Caco-2 (cell line): ENCODE measurements at regions not wholly inside any gene's neighbourhood (a gene's known extent, or its start where the extent isn't known, plus 50 kb on each side); places are given as distances from the start of the nearest gene placed in this dataset.

ENCODE experiments used
- BruUV-seq: library from RNA; stranded (reverse); fragments of 400-500 nt; replicated peaks from 2 replicates; lab custom pipeline; 2021; lab: Mats Ljungman, UMichigan
- CTCF ChIA-PET: fragments of 300-600 bp; sonication (Branson Sonifier 250); formaldehyde crosslinking; loops from one replicate; lab custom pipeline; 2022; ENCODE audit warnings: antibody characterized with exemption; lab: Charles Lee
- POLR2A ChIA-PET: fragments of 300-600 bp; sonication (Branson Sonifier 250); formaldehyde crosslinking; loops from one replicate; lab custom pipeline; 2022; ENCODE audit warnings: antibody characterized with exemption; lab: Charles Lee
- DNase-seq, 2 experiments: peaks; one replicate each; pipeline versions ENCODE4 v3.0.0 to v3.0.0-alpha.2; 2020 to 2022
- H3K27me3 ChIP-seq: replicated peaks from 2 replicates; pipeline ENCODE4 v1.6.0; 2011; ENCODE audit warnings: low read length; ENCODE audit not compliant: control insufficient read depth, insufficient read depth
- H3K36me3 ChIP-seq: 2 replicates; pipeline ENCODE4 v1.5.1; 2011; ENCODE audit warnings: low read length; ENCODE audit not compliant: control insufficient read depth, insufficient read depth
- H3K4me1 ChIP-seq: fragments of 250-450 bp; sonication (Bioruptor Pico); 2 replicates; pipeline ENCODE4 v1.5.1; 2020; ENCODE audit warnings: mild to moderate bottlenecking
- H3K4me3 ChIP-seq: 2 replicates; pipeline ENCODE4 v1.5.1; 2011; ENCODE audit warnings: low read depth, mild to moderate bottlenecking, control low read depth, low read length
- H3K9me3 ChIP-seq: fragments of 250-450 bp; sonication (Bioruptor Pico); 2 replicates; pipeline ENCODE4 v1.5.1; 2020; ENCODE audit warnings: mild to moderate bottlenecking, moderate library complexity
- H3K27ac Mint-ChIP-seq: one replicate; pipeline ENCODE4 v1.8.0; 2022; ENCODE audit warnings: mixed read lengths; ENCODE audit not compliant: unreplicated experiment
- H3K27me3 Mint-ChIP-seq: one replicate; pipeline ENCODE4 v1.8.0; 2022; ENCODE audit warnings: mixed read lengths; ENCODE audit not compliant: insufficient read depth, unreplicated experiment
- H3K36me3 Mint-ChIP-seq: one replicate; pipeline ENCODE4 v1.8.0; 2022; ENCODE audit warnings: mild to moderate bottlenecking, mixed read lengths; ENCODE audit not compliant: insufficient read depth, unreplicated experiment
- H3K4me1 Mint-ChIP-seq: one replicate; pipeline ENCODE4 v1.8.0; 2022; ENCODE audit warnings: low read depth, mixed read lengths; ENCODE audit not compliant: unreplicated experiment
- H3K4me3 Mint-ChIP-seq: one replicate; pipeline ENCODE4 v1.8.0; 2022; ENCODE audit warnings: mild to moderate bottlenecking, moderate library complexity, mixed read lengths; ENCODE audit not compliant: unreplicated experiment
- H3K9me3 Mint-ChIP-seq: one replicate; pipeline ENCODE4 v1.8.0; 2022; ENCODE audit warnings: mixed read lengths; ENCODE audit not compliant: unreplicated experiment
- CTCF ChIP-seq, 2 experiments: fragments of 200-600 bp in 1 of 2; IDR thresholded peaks; 1 replicate in 1 of 2; 2 replicates in 1 of 2; pipeline versions ENCODE4 v1.5.1 to v1.8.0; 2011 to 2022; ENCODE audit warnings: antibody characterized with exemption in 1 of 2, control low read depth in 1 of 2, inconsistent platforms in 1 of 2, low read depth in 1 of 2, low read length in 1 of 2, mild to moderate bottlenecking in 1 of 2, moderate library complexity in 1 of 2; ENCODE audit not compliant: insufficient read depth in 1 of 2, severe bottlenecking in 1 of 2, unreplicated experiment in 1 of 2
- intact Hi-C: fragments of 100-400 bp; cut with micrococcal nuclease; formaldehyde crosslinking; loops from one replicate; pipeline ENCODE4 v1.10.0; 2022; ENCODE audit not compliant: unreplicated experiment

GRCh38 chr9:3750321-3750720 lies 224.5 kb upstream of the RFX3 start:
- TF ChIP-seq CTCF (IDR thresholded peaks at IDR 0.05; ENCODE audit: insufficient read depth in 1 of 2, low read depth in 1 of 2, low read length in 1 of 2, severe bottlenecking in 1 of 2, unreplicated experiment in 1 of 2), result no peak
- peaks cover 7% of the 10 kb centered on the region for H3K4me1 Mint-ChIP-seq
- H3K27ac Mint-ChIP-seq, result no peak overlapping the region
- intact Hi-C loops, result no loop called here
- H3K27me3 Mint-ChIP-seq, result no peaks in the 10 kb centered on the region
- H3K9me3 Mint-ChIP-seq, result peaks cover 9% of the 10 kb centered on the region
- no TSS peak for BruUV-seq
- H3K4me1 ChIP-seq, result peaks cover 5% of the 10 kb centered on the region
- no peaks in the 10 kb centered on the region for H3K9me3 ChIP-seq
- H3K4me3 Mint-ChIP-seq, result no peak overlapping the region
- DNase-seq, result no peak
- POLR2A ChIA-PET, result no interaction called here
- no peaks in the 10 kb centered on the region for H3K27me3 ChIP-seq
- CTCF ChIA-PET, result no interaction called here
- no peaks in the 10 kb centered on the region for H3K36me3 ChIP-seq
- no peak overlapping the region for H3K4me3 ChIP-seq
- H3K36me3 Mint-ChIP-seq, result no peaks in the 10 kb centered on the region

GRCh38 chr9:3746296-3747275 lies 220.8 kb upstream of the RFX3 start:
- ChIA-PET CTCF (no interaction called here), POLR2A (no interaction called here)

More at GRCh38 chr9:3746296-3747275, 220.8 kb upstream of the RFX3 start:
- Mint-ChIP-seq H3K9me3 (peaks cover 9% of the 10 kb centered on the region), H3K27me3 (no peaks in the 10 kb centered on the region), H3K4me3 (no peak overlapping the region), H3K27ac (peak overlapping the region; percentile 51), H3K36me3 (no peaks in the 10 kb centered on the region), H3K4me1 (peaks cover 7% of the 10 kb centered on the region)
- no peak for DNase-seq
- Histone ChIP-seq H3K9me3 (no peaks in the 10 kb centered on the region), H3K27me3 (no peaks in the 10 kb centered on the region), H3K4me1 (peaks cover 5% of the 10 kb centered on the region), H3K4me3 (no peak overlapping the region), H3K36me3 (no peaks in the 10 kb centered on the region)
- no peak for TF ChIP-seq CTCF (IDR thresholded peaks at IDR 0.05; ENCODE audit: insufficient read depth in 1 of 2, low read depth in 1 of 2, low read length in 1 of 2, severe bottlenecking in 1 of 2, unreplicated experiment in 1 of 2)
- BruUV-seq, result no TSS peak
- intact Hi-C loops, result no loop called here
